A172 (cell line): ENCODE measurements at regions not wholly inside any gene's neighbourhood (a gene's known extent, or its start where the extent isn't known, plus 50 kb on each side); places are given as distances from the start of the nearest gene placed in this dataset.
A peak's percentile ranks its signal among the peaks of the same experiment; 100 is the strongest.

Experiments used
- DNase-seq: peaks from one replicate; pipeline ENCODE4 v3.0.0-alpha.2; 2015; ENCODE audit warnings: low spot score

DNA sequence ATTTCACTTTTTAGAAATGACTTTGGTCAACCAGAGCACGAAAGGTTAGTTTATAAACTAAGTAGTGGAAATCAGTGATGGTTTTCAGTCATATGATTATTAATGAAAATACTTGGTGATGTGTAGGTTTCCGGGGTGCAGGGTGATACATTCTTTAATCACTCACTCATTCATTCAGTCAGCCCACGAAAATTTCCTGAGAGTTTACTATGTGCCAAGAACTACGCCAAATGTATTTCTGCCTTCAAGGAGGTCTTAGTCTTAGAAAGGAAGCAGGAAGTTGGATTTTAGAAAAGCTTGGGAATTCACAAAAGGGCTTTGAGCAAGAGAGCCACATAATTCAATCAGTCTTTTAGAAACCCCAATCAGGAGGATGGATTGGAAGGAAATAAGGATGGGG, 543.6 kb downstream of the PLCL1 start:
- no peak for DNase-seq

DNA sequence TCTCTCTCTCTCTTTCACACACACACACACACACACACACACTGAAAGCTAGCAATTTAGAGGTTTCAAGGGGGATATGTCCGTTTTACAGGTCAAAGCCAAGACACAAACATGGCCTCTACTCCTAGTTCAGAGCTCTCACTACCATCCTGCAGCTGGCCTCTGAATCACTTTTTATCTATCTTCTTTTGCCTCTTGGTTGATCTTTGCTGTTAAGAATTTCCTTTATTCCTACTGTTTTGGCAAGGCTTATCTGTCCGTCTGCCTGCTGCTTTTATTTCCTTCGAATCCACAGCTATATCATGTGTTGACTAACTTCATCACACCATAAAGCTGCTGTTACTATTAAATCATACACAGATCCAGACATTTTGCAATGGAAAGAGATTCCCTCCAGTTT, 543.0 kb downstream of the PLCL1 start:
- no peak for DNase-seq

GRCh38 chr2:198343471-198343870, 539.1 kb downstream of the PLCL1 start:
- no peak for DNase-seq

- no peak for DNase-seq
These were observed 536.5 kb downstream of the PLCL1 start for GRCh38 chr2:198340846-198341245.

DNA sequence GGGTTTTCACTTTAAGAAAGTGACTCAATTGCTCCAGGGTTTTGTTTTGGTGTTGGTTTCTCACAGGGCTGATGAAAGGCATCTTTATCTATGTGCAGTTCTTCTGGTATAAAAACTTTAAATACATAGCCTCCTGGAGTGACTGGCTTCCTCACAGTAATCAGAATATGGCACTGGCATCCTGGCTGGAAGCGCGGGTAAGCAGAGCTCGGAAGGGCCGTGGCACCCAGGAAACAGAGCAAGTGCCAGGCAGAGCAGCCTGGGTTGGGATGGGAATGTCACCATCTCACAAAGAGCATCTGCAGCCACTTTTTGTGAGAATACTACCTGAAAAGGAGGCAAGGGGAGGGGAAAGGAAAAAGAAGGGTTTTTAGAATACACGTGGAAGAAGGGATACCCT, 534.7 kb downstream of the PLCL1 start:
- no peak for DNase-seq

GRCh38 chr2:198337368-198337767, 533.0 kb downstream of the PLCL1 start:
- no peak for DNase-seq

GRCh38 chr2:198328454-198328853, 524.1 kb downstream of the PLCL1 start:
- no peak for DNase-seq

GRCh38 chr2:198327526-198327925, 523.1 kb downstream of the PLCL1 start:
- DNase-seq: no peak

GRCh38 chr2:198326431-198326830, 522.0 kb downstream of the PLCL1 start:
- peak; percentile 47 for DNase-seq

GRCh38 chr2:198325359-198325758, 521.0 kb downstream of the PLCL1 start:
- DNase-seq: peak; percentile 17

DNA sequence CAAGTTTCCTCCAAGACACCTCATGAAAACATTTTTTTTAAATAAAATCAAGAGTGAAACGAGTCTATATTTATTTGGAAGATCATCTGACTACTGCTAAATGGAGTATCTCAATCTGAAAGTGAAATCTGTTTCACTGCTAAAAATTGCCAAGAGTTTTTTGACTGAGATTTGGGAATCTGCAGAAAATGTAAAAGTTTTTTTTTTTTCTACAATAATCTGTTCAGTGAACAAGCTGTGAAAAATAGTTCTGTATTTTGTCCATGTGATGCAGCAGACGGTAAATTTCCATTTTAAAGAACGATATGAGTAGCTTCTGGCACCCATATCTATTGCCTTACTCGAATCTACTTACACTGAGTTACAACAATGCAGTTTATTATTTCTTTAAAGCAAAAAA, 519.7 kb downstream of the PLCL1 start:
- DNase-seq: no peak

GRCh38 chr2:198322275-198322674, 517.9 kb downstream of the PLCL1 start:
- DNase-seq: no peak

DNA sequence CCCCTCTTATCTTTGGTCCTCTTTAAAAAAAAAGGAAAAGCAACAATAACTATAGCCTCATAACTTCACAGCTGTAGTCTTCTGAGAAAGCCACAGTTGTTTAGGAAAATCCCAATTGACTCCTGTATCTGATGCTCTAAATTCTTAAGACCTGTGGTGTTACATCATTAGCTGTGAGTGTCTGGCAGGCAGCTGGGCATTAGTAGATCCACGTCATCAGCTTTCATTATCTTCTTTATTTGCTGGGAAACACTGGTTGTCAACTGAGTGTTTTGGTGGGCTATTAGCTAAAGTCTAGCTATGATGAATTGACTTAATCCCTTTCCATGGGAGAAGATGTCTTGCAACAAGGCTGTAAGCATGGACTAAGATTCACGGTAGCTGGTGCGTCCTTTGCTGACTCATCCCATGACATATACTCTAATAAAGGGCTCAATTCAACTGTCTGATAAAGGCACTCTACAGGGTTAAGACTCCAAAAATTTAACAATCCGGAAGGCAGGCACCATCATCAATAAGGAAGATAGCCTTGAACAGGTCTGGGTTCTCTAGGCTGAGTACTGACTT, 517.2 kb downstream of the PLCL1 start:
- peak; percentile 21 for DNase-seq

DNA sequence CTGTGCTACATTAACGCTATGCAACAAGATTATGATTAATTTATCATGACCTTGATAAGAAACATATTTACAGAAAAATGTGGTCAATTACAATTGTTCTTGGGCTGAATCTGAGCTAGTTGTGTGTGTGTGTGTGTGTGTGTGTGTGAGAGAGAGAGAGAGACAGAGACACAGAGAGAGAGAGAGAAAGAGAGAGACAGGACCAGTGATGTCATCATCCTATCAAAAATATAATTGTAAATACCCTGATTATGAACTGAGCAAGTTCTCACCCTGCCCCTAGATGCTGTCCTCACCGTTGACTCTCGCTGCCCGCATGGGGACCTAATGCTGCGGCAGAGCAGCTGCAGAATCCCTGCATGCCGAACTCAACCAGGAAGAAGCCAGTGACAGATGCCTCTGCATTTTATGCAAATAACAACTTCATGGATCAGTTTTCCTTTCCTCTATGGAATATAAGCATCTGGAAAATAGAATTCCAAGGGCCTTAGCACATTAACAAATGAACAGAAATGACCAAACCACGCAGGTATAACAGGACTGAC, 512.5 kb downstream of the PLCL1 start:
- no peak for DNase-seq

DNA sequence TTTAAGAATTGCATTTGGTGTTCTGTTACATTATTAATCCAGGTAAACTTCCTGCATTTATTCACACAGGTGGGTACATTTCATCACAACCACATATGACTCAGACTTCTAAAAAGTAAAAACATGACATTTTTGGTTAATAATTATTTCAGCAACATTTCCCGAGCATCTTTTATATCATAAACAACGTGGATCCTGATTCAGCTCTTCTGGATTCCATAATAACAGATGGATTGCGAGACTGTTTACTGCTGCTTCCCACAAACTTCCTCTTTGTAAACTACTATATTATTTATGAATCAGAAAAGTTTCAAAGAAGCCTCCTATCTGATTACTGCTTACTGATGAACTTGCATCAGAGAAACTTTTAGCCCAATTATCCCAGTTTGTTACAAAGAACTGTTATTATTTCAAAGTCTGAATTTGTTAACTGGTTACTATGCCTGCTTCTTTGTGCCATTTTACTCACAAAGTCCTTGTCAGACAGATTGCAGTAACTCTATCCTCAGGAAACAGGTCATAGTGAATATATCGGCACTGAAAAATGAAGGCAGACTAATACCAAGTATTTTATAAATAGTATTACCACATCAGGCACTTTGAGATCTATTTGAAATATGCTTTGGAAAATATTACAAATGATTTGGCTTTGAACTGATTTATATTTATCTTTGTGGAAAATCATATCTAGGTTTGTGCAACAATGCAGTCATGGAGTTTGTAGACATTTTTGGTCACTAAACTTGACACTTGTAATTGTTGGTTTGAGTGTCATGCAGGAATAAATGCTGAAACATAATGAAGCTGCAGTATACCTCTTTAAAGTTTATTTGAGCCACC, 511.6 kb downstream of the PLCL1 start:
- no peak for DNase-seq

- peak; percentile 74 for DNase-seq
These were observed 510.3 kb downstream of the PLCL1 start for GRCh38 chr2:198314559-198315153.

GRCh38 chr2:198312596-198313483, 508.4 kb downstream of the PLCL1 start:
- no peak for DNase-seq

DNA sequence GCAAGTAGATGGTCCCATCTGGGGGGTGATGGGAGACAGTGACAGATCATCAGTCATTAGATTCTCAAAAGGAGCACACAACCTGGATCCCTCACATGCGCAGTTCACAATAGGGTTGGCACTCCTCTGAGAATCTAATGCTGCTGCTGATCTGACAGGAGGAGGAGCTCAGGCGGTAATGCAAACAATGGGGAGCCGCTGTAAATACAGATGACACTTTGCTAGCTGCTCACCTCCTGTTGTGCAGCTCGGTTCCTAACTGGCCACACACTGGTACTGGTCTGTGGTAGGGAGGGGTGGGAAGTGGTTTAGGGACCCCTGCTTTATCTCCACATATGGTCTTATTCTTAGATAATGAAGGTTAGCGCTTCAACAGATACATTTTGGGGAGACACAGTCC, 506.6 kb downstream of the PLCL1 start:
- no peak for DNase-seq

DNA sequence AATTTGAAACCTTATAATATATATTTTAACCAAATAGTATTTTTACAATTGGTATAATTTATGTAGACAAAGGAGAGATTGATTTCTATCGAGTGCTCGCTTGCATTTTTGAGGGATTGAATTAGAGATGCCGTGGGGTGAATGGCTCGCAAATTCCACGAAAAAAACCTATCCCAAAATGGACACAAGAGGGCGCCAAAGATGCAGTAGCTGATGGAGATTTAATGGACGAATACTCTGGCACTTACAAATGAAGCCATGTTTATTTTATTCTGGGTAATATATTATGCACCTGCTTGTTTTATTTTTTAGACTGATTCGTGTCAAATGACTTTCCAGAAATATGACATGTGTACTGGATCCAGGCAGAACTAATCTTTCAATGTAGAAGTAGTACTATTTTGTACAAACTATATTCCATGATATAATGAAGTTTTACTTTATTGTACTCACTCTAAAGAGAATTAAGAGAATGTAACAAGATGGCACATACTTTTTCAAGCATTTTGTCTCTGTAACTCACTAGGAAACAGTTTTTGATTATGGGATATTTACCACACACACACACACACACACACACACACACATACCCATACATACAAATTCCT, 505.4 kb downstream of the PLCL1 start:
- DNase-seq: peak; percentile 69

DNA sequence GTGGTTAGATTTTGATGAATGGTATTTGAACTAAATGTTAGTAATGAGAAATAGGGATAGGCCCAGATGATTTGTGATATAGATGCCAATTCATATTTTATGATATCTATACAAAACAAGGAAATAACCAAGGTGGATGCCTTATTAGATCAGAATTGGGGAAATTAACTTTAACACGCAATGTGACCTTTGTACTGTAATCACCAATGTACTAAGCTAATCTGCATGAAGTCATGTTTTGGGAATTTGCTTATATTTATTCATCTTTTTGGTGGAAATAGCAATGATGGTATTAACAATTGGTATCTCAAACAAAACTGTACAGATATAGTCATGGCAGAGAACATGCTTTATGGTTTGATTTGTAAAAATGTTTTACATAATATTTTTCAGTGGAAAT, 504.7 kb downstream of the PLCL1 start:
- DNase-seq: no peak

DNA sequence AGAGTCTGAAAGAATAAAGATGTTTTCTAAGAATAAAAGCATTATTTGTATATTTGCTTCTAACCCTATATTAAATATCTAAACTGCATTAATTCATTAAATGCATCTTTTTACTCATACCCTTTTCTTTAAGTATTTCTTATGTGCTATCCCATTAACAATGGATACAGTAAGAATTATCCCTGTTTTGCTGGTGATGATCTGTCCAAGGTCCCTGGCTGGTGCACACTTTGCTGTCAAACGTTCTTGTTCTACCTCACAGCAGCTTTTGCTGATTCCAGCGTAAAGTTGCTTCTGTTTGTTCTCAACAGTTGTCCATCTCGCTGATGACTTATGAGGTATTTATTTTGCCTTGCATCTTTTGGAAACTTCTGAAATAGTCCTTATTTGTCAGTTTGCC, 504.0 kb downstream of the PLCL1 start:
- no peak for DNase-seq
